GM12878 (cell line): ENCODE measurements at regions not wholly inside any gene's neighbourhood (a gene's known extent, or its start where the extent isn't known, plus 50 kb on each side); places are given as distances from the start of the nearest gene placed in this dataset.

Experiments used
- ATAC-seq: fragments of 200-7000 bp; cut with Tn5 transposase; 3 replicates; pipeline ENCODE4 v1.9.1; 2020; ENCODE audit warnings: mild to moderate bottlenecking, moderate library complexity
- BruUV-seq: library from RNA; stranded (reverse); fragments of 400-500 nt; replicated peaks from 2 replicates; lab custom pipeline; 2021; lab: Mats Ljungman, UMichigan
- CTCF ChIA-PET: fragments of 300-600 bp; sonication (Branson Sonifier 250); formaldehyde crosslinking; extraction: SDS; loops from one replicate; lab custom pipeline; 2021; ENCODE audit warnings: inconsistent platforms; lab: Yijun Ruan, JAX
- POLR2A ChIA-PET: fragments of 350-600 bp; formaldehyde crosslinking; extraction: SDS; loops from one replicate; lab custom pipeline; 2021; ENCODE audit warnings: inconsistent platforms; lab: Charles Lee
- RAD21 ChIA-PET: fragments of 300-600 bp; sonication (Branson Sonifier 250); formaldehyde crosslinking; loops from one replicate; lab custom pipeline; 2023; ENCODE audit warnings: antibody characterized with exemption; ENCODE audit not compliant: unreplicated experiment; lab: Charles Lee
- SMC1A ChIA-PET: fragments of 300-600 bp; sonication (Branson Sonifier 250); formaldehyde crosslinking; loops from one replicate; lab custom pipeline; 2023; ENCODE audit not compliant: unreplicated experiment, uncharacterized antibody; lab: Charles Lee
- DNase-seq: peaks from one replicate; pipeline ENCODE4 v3.0.0-alpha.2; 2011; ENCODE audit warnings: low read depth, low spot score
- FAIRE-seq: peaks from 3 replicates; lab custom pipeline; 2011; peaks lifted over from hg19 to GRCh38; lab: Jason Lieb, UNC
- H2AFZ ChIP-seq: 2 replicates; pipeline ENCODE4 v1.6.0; 2011; ENCODE audit warnings: low read depth, low read length, control low read depth; ENCODE audit not compliant: control insufficient read depth
- H3K27ac ChIP-seq: 2 replicates; pipeline ENCODE4 v1.5.1; 2011; ENCODE audit warnings: control low read depth; ENCODE audit not compliant: control insufficient read depth, insufficient read depth
- H3K27me3 ChIP-seq, 2 experiments: replicated peaks in 1 of 2; 2 replicates each; pipeline versions ENCODE4 v1.6.0 to v1.6.1; 2011; ENCODE audit warnings: low read length in 1 of 2; ENCODE audit not compliant: control insufficient read depth in 2 of 2, insufficient read depth in 2 of 2
- H3K36me3 ChIP-seq, 2 experiments: 2 replicates each; pipeline ENCODE4 v1.5.1; 2011; ENCODE audit warnings: low read length in 1 of 2; ENCODE audit not compliant: control insufficient read depth in 2 of 2, insufficient read depth in 2 of 2
- H3K4me1 ChIP-seq: 2 replicates; pipeline ENCODE4 v1.6.1; 2011; ENCODE audit warnings: mild to moderate bottlenecking, low read length, moderate library complexity, mixed read lengths; ENCODE audit not compliant: control insufficient read depth, insufficient read depth
- H3K4me2 ChIP-seq: 2 replicates; pipeline ENCODE4 v1.6.0; 2011; ENCODE audit warnings: control low read depth; ENCODE audit not compliant: control insufficient read depth, insufficient read depth
- H3K4me3 ChIP-seq: fragments of 200-600 bp; sonication (generic); 2 replicates; pipeline ENCODE4 v1.5.1; 2016
- H3K79me2 ChIP-seq: 2 replicates; pipeline ENCODE4 v1.6.0; 2011; ENCODE audit warnings: low read length; ENCODE audit not compliant: control insufficient read depth, insufficient read depth
- H3K9ac ChIP-seq: 2 replicates; pipeline ENCODE4 v1.8.0; 2011; ENCODE audit warnings: low read length, control low read depth, mixed read lengths; ENCODE audit not compliant: control insufficient read depth, insufficient read depth
- H3K9me3 ChIP-seq: replicated peaks from 3 replicates; pipeline ENCODE4 v1.5.1; 2011; ENCODE audit warnings: mild to moderate bottlenecking, low read length; ENCODE audit not compliant: control insufficient read depth, insufficient read depth
- H4K20me1 ChIP-seq: 2 replicates; pipeline ENCODE4 v1.6.0; 2011; ENCODE audit not compliant: control insufficient read depth, insufficient read depth
- CBX3 ChIP-seq: fragments of 200-600 bp; sonication (generic); IDR thresholded peaks from 2 replicates; pipeline ENCODE4 v1.6.1; 2016; ENCODE audit warnings: low read depth, borderline replicate concordance
- DPF2 ChIP-seq: fragments of 450-650 bp; IDR thresholded peaks from 2 replicates; pipeline ENCODE4 v1.6.1; 2017; ENCODE audit warnings: mild to moderate bottlenecking
- KLF5 ChIP-seq: fragments of 450-650 bp; IDR thresholded peaks from 2 replicates; pipeline ENCODE4 v1.6.1; 2014; ENCODE audit warnings: mild to moderate bottlenecking; ENCODE audit not compliant: partially characterized antibody
- RELA ChIP-seq: fragments of 450-650 bp; IDR thresholded peaks from 2 replicates; pipeline ENCODE4 v1.8.0; 2014; ENCODE audit warnings: borderline replicate concordance; ENCODE audit not compliant: partially characterized antibody
- SREBF2 ChIP-seq: IDR thresholded peaks from 2 replicates; pipeline ENCODE4 v1.6.1; 2012; ENCODE audit warnings: mild to moderate bottlenecking, low read length
- SUPT20H ChIP-seq: IDR thresholded peaks from 2 replicates; pipeline ENCODE4 v1.6.1; 2011; ENCODE audit warnings: low read depth, mild to moderate bottlenecking, low read length, moderate library complexity, borderline replicate concordance; ENCODE audit not compliant: control insufficient read depth
- ZNF384 ChIP-seq: IDR thresholded peaks from 2 replicates; pipeline ENCODE4 v1.6.1; 2012; ENCODE audit warnings: low read depth, mild to moderate bottlenecking, low read length, improper control_type of control experiment, borderline replicate concordance
- WGBS: methylation state at CpG from one replicate; pipeline ENCODE4 v1.1.6; 2016; ENCODE audit warnings: low lambda C conversion rate; ENCODE audit not compliant: insufficient replicate concordance, insufficient coverage; ENCODE audit errors: missing lambda C conversion rate; 5-methylcytosine and 5-hydroxymethylcytosine counted together
- in situ Hi-C: fragments of 300-500 bp; cut with MboI; formaldehyde crosslinking; loops from 9 replicates; pipeline ENCODE4 v1.14.3; 2018; ENCODE audit warnings: mixed read lengths
- intact Hi-C: fragments of 100-400 bp; cut with micrococcal nuclease; formaldehyde crosslinking; loops from one replicate; pipeline ENCODE4 v1.14.2; 2022; ENCODE audit not compliant: unreplicated experiment
- TF ChIP-seq, protein P1 (sequence below): fragments of 450-650 bp; IDR thresholded peaks from 2 replicates; pipeline ENCODE4 v1.6.1; 2014; ENCODE audit warnings: mild to moderate bottlenecking
- TF ChIP-seq, protein P2 (sequence below): fragments of 450-650 bp; IDR thresholded peaks from 2 replicates; pipeline ENCODE4 v1.6.1; 2016; ENCODE audit warnings: mild to moderate bottlenecking
- TF ChIP-seq, protein P3 (sequence below): IDR thresholded peaks from 2 replicates; pipeline ENCODE4 v1.6.1; 2011; ENCODE audit warnings: low read depth, mild to moderate bottlenecking, low read length, moderate library complexity, borderline replicate concordance; ENCODE audit errors: extremely low read depth
- TF ChIP-seq, protein P4 (sequence below): fragments of 450-650 bp; IDR thresholded peaks from 2 replicates; pipeline ENCODE4 v1.6.1; 2017; ENCODE audit warnings: low read depth, mild to moderate bottlenecking, moderate library complexity
- TF ChIP-seq, protein P5 (sequence below): fragments of 450-650 bp; IDR thresholded peaks from 2 replicates; pipeline ENCODE4 v1.6.1; 2017; ENCODE audit warnings: antibody characterized with exemption, mild to moderate bottlenecking, moderate library complexity

DNA sequence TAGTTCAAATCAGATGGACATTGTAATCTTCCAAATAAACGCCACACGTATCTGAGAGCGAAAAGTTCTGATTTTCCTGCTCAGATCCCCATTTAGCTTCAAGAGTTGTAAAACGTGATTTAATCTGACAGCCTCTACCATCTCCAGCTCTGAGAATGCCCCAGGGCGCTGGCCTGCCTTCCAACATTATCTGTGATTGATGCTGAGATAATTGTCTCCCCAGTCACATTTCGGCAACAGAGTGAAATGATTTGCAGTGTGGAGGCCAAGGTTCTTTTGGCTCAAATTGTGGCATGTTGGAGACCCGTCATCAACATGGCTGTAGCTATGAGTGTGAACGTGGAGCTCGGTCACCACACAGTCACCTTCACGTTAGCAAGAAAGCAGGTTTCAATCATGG is 283.4 kb downstream of the BRD1 start (continued):
- TF ChIP-seq, protein P1, sequence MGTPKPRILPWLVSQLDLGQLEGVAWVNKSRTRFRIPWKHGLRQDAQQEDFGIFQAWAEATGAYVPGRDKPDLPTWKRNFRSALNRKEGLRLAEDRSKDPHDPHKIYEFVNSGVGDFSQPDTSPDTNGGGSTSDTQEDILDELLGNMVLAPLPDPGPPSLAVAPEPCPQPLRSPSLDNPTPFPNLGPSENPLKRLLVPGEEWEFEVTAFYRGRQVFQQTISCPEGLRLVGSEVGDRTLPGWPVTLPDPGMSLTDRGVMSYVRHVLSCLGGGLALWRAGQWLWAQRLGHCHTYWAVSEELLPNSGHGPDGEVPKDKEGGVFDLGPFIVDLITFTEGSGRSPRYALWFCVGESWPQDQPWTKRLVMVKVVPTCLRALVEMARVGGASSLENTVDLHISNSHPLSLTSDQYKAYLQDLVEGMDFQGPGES = no peak
- TF ChIP-seq, all 136 proteins: peak for 0

DNA sequence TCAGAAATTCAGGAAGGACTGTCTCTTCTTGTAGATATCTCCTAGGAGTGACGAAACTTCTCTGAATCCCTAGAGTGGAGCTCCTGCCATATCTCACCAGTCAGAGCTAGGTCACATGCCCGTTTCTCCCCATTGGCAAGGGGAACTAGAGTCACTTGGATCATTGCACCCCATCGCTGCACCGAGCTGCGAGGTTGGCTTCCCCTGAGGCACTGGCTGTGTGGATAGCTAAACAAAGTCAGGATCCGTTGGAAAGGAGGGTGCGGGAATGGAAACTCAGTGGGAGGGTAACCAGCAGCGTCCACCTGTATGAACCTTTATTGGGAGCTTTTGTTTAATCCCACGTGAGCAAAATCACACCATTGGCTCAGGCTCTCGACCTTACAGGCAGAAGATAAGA is 283.8 kb downstream of the BRD1 start:
- Histone ChIP-seq H3K4me3 (no peak overlapping the region), H3K27me3 (no peaks in the 10 kb centered on the region), H3K4me2 (no peak overlapping the region), H3K79me2 (no peaks in the 10 kb centered on the region), H2AFZ (no peak overlapping the region), H3K27ac (no peak overlapping the region), H3K36me3 (peaks cover 0 to 2% of the 10 kb centered on the region in 2 experiments; a peak in 1 of 4 replicates), H4K20me1 (no peaks in the 10 kb centered on the region), H3K9me3 (no peaks in the 10 kb centered on the region; the same call in 2 of the 3 replicates), H3K9ac (no peak overlapping the region), H3K4me1 (no peaks in the 10 kb centered on the region)
- ChIA-PET CTCF (no interaction called here), POLR2A (no interaction called here), RAD21 (no interaction called here), SMC1A (no interaction called here)
- WGBS = 65% methylated on average over 10 of the region's 10 CpGs
- intact Hi-C loops = no loop called here
- FAIRE-seq (no peak), ATAC-seq (no peak), DNase-seq (no peak)
- no TSS peak for BruUV-seq
- in situ Hi-C loops = no loop called here
- no peak for TF ChIP-seq KLF5
- TF ChIP-seq, protein P2, sequence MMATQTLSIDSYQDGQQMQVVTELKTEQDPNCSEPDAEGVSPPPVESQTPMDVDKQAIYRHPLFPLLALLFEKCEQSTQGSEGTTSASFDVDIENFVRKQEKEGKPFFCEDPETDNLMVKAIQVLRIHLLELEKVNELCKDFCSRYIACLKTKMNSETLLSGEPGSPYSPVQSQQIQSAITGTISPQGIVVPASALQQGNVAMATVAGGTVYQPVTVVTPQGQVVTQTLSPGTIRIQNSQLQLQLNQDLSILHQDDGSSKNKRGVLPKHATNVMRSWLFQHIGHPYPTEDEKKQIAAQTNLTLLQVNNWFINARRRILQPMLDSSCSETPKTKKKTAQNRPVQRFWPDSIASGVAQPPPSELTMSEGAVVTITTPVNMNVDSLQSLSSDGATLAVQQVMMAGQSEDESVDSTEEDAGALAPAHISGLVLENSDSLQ = no peak
- TF ChIP-seq ZNF384 = no peak
- no peak for TF ChIP-seq RELA
- TF ChIP-seq, protein P3, sequence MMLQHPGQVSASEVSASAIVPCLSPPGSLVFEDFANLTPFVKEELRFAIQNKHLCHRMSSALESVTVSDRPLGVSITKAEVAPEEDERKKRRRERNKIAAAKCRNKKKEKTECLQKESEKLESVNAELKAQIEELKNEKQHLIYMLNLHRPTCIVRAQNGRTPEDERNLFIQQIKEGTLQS = no peak
- TF ChIP-seq, protein P4, sequence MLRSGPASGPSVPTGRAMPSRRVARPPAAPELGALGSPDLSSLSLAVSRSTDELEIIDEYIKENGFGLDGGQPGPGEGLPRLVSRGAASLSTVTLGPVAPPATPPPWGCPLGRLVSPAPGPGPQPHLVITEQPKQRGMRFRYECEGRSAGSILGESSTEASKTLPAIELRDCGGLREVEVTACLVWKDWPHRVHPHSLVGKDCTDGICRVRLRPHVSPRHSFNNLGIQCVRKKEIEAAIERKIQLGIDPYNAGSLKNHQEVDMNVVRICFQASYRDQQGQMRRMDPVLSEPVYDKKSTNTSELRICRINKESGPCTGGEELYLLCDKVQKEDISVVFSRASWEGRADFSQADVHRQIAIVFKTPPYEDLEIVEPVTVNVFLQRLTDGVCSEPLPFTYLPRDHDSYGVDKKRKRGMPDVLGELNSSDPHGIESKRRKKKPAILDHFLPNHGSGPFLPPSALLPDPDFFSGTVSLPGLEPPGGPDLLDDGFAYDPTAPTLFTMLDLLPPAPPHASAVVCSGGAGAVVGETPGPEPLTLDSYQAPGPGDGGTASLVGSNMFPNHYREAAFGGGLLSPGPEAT = no peak
- TF ChIP-seq, protein P5, sequence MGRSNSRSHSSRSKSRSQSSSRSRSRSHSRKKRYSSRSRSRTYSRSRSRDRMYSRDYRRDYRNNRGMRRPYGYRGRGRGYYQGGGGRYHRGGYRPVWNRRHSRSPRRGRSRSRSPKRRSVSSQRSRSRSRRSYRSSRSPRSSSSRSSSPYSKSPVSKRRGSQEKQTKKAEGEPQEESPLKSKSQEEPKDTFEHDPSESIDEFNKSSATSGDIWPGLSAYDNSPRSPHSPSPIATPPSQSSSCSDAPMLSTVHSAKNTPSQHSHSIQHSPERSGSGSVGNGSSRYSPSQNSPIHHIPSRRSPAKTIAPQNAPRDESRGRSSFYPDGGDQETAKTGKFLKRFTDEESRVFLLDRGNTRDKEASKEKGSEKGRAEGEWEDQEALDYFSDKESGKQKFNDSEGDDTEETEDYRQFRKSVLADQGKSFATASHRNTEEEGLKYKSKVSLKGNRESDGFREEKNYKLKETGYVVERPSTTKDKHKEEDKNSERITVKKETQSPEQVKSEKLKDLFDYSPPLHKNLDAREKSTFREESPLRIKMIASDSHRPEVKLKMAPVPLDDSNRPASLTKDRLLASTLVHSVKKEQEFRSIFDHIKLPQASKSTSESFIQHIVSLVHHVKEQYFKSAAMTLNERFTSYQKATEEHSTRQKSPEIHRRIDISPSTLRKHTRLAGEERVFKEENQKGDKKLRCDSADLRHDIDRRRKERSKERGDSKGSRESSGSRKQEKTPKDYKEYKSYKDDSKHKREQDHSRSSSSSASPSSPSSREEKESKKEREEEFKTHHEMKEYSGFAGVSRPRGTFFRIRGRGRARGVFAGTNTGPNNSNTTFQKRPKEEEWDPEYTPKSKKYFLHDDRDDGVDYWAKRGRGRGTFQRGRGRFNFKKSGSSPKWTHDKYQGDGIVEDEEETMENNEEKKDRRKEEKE = no peak
- TF ChIP-seq CBX3 = no peak
- no peak for TF ChIP-seq DPF2
- TF ChIP-seq SREBF2 = no peak
- no peak for TF ChIP-seq SUPT20H
